GM21619 (cell line): ENCODE measurements at regions not wholly inside any gene's neighbourhood (a gene's known extent, or its start where the extent isn't known, plus 50 kb on each side); places are given as distances from the start of the nearest gene placed in this dataset.

ENCODE experiments used
- ATAC-seq: cut with Tn5 transposase; IDR thresholded peaks from one replicate; pipeline ENCODE4 v1.9.1; 2021; ENCODE audit not compliant: unreplicated experiment

DNA sequence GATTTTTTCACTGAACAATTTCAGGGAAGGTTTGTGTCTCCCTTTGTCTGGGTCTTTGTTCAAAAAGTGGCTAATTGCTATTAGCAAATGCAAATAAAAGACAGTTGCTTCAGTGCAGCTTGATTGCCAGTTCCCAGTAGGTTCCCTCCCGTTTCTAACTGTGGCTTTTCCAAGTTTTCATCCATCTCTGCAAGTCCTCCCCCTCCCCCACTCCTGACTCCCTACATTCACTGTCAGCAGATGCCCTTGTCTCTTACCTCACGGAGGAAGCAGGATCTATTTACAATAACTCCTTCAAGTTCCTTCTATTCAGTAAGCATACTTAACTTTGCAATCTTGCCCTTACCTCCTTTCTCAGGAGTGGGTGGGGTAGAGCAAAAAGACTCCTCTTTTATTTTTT, 55.4 kb upstream of the SCEL start:
- no peak for ATAC-seq

DNA sequence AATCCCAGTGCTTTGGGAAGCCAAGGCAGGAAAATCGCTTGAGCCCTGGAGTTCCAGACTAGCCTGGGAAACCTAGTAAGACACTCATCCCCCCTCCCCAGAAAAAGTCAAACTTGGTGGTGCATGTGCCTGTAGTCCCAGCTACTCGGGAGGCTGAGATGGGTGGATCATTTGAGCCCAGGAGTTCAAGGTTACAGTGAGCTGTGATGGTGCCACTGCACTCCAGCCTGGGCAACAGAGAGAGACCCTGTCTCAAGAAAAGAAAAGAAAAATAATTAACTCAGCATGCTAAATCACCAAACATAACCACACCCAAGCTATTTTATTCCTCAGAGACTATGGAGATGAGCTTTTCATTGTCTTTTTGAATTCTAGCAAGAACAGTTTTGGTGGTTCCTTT, 56.2 kb upstream of the SCEL start:
- no peak for ATAC-seq

DNA sequence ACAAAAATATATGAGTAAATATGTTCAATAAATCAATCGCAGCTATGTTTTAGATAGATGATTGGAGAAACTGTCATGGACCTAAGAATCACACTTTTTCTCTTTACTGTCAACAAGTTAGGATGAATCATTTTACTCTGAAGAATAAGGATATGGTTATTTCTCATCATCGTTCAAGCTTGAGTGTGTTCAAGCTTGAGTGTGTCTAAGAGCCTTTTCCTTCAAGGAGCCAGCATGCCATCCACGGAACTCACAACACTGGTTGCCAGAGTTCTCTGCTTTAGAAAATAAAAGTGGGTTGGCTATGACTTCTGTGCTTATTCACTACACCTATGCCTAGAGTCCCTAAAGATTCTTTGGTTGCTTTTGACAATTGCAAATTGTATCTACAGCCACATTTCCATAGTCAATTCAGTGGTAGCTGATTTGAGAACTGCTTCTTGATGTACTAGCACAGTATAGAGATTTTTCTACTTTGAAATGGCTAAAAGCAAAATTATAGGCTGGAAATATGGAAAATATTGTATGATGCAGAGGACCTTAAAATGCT, 58.1 kb upstream of the SCEL start:
- no peak for ATAC-seq

DNA sequence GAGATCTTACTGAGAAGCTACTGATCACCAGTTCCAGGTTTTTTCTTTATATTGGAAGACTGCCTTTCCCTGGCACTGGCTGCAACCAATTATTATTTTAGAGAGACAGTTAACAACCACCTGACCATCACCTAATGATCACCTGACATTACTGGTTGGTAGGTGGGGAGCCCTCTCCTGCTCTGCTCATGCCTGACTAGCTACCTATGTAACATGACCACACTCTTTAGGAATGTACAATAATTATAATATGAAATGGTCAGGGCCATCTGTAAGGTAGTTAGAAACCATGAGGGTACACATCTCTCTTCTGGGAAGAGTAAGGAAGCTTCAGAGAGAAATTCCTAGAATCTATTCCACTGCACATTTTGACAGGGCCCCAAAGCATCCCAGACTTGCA, 59.0 kb upstream of the SCEL start:
- ATAC-seq = no peak

DNA sequence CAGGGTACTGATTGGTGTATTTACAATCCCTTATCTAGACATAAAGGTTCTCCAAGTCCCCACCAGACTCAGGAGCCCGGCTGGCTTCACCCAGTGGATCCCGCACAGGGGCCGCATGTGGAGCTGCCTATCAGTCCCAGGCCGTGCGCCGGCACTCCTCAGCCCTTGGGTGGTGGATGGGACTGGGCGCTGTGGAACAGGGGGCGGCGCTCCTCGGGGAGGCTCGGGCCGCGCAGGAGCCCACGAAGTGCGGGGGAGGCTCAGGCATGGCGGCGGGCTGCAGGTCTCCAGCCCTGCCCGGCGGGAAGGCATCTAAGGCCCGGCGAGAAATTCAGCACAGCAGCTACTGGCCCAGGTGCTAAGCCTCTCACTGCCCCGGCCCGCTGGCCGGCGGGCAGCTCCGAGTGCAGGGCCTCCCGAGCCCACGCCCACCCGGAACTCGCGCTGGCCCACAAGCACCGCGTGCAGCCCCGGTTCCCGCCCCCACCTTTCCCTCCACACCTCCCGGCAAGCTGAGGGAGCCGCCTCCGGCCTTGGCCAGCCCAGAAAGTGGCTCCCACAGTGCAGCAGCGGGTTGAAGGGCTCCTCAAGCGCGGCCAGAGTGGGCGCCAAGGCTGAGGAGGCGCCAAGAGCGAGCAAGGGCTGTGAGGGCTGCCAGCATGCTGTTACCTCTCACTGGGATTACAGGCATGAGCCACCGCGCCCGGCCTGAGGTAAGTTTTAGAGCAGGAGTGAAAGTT, 60.0 kb upstream of the SCEL start:
- ATAC-seq = no peak

DNA sequence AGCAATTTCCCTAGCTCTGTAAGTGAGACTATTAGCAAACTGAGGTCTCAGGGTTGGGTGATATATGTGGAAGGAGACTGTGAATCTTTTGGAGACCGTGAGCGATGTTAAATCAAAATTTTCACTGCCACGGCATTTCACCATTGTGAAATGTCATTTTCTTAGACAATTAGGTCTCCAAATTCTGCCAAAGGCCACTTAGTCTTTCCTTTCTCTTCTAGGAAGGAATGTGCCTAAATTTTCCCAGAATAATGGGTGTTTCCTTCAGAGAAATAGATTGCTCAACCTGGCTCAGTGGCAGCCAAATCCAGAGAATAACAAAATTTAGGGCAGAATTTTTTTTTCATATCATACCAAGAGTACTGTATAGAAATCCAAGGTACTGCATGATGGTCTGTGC, 64.5 kb upstream of the SCEL start:
- no peak for ATAC-seq

DNA sequence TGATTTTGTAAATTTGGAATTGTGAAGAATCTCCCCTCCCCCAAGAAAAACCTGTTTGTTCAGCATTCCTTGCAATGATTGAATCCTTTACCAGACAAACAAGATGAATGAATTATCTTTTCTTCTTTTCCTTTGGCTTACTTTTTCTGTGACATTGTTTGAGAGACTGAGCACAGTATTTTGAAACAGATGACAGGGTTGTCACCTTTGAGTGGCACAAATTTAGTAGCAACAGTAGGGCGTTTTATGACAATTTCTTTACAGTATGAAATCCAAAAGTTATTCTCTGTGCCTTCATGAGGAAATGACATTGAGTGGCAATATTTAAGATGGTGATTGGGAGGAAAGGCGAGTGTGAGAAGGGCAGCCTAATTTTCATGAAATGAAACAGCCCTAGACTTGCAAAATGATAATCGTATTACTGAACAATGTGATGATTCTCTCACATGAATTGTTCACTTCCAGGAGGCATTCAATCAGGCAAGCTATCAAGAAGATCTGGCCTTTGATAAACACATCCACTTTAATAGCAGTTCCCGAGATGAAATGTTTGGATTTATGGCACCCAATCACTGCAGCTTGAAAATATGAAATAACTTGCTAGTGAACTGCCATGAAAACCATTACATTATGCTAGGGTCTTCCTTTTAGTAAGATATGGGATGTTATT, 68.6 kb upstream of the SCEL start:
- no peak for ATAC-seq

DNA sequence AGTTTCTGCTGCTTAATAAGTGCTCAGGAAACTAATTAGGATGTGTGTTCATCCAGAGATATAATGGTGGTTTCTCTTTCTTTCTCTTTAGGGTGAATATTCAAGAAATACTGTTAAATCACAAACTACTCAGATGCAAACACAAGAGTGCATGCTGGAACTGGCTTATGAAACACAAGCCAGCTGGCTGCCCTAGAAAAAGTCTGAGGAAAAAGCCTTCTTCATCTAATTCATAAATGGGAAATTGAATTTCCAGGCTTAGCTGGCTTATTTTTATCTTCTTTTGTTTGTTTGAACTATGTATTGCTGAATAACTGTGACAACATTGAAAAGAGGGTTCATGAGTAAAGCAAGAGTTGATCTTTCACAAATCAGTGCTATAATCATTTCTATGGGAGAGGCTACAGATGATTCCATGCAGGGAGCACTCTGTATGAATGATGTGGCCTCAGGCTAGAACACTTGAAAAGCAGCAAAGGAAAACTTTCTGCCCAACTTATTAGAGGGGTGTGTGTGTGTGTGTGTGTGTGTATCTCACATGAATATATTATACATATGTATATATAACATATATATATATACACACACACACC, 69.8 kb upstream of the SCEL start:
- no peak for ATAC-seq

DNA sequence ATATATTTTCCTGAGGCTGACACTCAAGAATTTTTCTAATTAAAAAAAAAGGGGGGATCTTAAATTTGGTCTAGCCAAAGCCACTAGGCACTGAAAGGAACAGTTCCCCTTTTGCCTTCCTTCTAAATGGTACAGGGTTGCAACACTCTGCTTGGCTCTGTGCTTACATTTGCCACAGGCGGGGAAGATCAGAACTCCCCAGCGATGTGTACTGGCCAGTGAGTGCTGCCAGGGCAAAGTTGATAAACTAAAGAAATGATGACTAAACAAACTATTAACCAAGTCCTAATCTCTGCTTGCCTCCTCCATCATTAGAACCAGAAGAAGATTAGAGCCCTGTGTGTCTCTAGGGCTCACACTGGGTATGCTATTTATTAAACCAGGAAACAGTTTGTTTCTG, 75.3 kb upstream of the SCEL start:
- ATAC-seq = peak; percentile 93

DNA sequence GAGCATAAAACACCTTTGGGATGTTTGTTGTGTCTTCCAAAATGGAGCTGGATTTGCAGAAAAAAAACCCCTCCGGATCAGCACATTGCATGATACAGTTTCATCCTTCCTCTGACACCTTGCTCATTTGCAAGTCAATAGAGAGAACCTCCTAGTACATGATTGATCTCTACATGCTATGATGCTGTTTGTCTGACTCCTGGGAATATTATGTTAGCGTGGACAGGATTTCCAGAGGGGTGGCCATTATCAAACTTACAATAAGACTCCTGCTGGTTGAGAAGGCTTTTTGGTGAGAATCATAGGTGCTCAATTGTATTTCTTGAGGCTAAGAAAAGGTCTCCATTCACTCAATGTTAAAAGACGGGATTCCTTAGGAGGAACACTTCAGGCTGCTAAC, 75.9 kb upstream of the SCEL start:
- no peak for ATAC-seq

DNA sequence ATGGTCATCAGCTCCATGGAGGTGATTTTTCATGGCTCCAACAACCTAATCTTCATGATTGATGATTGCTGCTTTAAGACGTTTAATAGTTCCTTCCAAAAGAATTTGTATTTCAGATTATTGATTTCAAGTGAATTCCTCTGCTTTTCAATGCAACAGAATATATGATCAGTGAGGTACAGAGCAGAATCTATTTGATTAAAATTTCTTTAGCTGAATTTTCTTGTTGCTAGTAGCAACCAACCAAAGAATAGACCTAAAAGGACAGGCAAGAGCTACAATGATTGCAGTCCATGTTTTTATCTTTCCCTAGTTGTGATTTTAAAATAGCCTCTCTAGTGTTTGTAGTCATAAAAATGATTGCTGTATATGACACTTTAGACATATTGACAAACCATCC, 76.8 kb upstream of the SCEL start:
- ATAC-seq = no peak

DNA sequence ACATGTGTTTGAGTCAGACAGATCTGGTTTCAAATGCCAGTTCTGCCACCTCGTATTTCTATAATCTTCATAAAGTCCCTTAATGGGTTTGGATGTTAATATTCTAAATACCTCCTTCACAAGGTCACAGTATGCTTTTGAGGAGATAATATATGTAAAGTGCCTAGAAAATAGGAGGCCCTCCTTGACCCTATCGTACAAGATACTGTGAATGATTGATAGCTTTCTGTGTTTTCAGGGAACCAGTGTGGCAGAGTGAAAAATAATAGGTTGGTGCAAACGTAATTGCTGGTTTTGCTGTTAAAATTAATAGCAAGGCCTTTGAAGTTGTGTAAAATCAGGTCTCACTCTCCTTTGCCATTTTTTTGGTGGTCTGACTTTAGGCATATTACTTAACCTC, 77.5 kb upstream of the SCEL start:
- no peak for ATAC-seq

DNA sequence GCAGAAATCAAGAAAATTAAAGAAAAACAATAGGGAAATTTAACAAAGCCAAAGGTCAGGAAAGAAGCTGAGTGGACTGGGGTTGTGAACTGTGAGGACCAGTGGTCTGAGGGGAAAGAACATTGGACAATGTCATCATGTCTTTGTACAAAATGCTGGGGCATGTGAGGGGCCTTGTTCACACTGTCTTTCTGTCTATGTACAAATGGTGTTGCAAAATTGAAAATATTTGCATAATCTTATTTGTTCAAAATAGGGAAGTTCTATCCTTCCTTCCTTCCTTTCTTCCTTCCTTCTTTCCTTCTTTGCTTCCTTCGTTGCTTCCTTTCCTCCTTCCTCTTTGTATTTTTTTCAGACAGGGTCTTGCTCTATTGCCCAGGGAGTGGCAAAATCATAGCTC, 79.2 kb upstream of the SCEL start:
- no peak for ATAC-seq

DNA sequence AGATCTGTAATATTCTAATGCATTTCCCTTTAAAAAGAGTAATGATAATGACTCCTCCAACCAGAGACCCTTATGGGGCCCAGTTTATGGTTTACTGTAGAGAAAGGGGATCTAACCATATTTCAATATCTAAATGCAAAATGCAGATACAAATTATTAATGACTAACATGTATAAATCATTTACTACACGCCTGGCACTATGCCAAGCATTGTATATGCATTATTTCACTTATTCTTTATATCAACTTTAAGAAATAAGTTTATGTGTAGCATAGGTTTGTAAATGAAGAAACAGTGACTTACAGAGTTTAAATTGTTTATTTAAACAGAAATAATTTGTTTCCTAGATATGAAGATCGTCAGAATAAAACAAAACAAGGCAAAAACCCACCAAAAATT, 86.2 kb upstream of the SCEL start:
- ATAC-seq = no peak

DNA sequence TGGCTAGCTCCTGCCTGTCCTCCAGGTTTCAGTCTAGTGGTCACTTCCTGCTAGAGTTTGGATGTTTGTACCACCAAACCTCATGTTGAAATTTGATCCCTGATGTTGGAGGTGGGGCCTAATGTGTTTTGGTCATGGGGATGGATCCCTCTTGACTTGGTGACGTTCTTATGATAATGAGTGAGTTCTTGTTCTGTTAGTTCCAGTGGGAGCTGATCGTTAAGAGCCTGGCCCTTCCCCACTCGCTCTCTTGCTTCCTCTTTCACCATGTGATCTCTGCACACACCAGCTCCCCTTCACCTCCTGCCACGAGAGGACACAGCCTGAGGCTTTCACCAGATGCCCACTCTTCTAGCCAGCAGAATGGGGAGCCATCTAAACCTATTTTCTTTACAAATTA, 86.8 kb upstream of the SCEL start:
- ATAC-seq = no peak

DNA sequence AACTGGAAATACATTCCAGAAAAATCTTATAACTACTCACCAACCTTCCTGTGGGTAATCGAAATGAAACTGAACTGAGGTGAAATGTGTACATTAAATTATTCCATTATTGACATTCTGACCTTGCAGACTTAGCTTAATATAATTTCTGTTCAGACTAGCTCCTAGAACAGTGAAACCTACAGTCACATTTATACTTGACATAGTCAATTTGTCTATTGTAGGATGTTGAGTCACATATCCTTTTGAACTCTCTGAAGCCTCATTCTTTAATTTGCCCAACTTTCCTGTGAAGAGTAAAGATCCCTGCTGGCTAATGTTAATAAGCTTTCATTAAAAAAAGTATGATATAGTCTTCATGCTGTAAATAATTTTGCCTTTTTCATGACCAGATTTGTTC, 92.0 kb upstream of the SCEL start:
- ATAC-seq = no peak

DNA sequence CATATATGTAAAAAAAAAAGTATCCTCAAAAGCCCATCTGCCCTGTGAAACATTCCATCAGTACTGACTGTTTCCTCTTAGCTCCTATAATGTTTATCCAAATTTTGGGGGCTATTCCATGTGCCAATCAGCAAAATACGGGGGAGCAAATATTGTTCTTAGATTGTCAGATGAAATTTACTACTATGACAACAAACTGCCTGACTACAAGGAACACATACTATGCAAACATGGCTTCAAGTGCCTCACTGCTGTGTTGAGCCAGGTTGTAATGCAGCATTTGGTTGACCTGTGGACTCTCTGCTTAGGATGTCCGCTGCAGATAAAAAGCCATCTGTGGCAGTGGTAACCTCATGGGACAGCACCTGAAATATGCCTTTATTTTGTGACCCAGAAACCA, 98.2 kb upstream of the SCEL start:
- ATAC-seq = no peak

DNA sequence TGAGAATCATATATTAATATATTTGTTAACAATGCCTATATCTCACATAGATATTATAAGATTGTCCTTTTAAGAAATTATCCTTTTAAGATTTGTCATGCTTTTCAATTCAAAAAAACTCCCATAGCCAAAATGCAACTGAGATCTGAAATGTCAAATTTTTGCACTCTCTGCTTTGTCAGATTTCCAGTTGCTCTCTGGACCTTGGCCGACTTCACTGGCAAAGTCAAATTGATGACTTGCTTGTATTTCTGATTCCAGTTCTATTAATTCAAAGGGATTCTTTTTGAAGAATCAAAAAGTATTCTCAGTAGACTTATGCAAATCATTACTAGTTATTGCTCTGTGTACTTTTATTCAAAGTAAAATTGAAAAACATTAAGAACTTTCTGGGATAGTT, 101.2 kb upstream of the SCEL start:
- ATAC-seq = no peak

DNA sequence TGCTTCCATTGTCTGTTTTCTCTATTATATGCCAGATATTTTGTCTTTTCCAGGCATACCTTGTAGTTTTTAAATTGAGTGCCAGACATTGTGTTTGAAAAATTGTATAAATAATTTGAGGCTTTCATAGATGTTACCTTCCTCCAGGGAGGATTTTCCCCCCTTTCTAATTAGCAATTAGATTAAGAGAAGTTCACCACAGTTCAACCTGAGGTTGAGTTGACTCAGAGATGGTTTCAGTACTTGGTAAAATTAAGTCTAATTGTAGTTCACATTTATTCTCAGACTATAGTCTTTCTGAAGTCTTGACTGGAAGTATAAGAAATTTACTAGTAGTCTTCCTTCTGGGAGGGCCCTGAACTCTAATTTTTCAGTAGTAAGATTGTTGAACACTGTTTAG, 104.1 kb upstream of the SCEL start:
- peak; percentile 20 for ATAC-seq

DNA sequence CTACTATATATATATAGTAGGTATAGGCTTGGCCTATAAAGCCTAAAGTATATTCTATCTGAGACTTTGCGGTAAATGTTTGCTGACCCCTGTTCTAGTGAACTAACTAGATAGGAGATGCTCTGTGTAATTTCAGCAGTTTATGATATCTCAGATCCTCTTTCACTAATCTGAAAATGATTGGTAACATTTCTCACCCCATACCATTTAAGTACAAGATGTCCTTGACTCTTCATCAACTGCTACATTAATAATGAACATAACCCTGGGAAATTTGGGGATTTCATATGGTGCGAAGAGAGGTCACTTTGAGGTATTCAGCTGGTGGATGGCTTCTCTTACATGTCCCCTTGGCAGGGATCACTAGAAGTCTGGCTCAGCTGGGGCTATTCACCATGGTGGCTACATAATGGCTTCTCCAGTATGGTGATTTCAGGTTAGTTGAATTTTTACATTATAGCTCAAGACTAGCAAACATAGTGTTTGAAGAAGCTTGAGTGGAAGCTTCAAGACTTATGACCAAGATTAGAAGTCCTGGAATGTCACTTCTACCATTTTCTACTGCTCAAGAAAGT, 103.6 kb upstream of the MYCBP2 start:
- ATAC-seq = peak; percentile 36

DNA sequence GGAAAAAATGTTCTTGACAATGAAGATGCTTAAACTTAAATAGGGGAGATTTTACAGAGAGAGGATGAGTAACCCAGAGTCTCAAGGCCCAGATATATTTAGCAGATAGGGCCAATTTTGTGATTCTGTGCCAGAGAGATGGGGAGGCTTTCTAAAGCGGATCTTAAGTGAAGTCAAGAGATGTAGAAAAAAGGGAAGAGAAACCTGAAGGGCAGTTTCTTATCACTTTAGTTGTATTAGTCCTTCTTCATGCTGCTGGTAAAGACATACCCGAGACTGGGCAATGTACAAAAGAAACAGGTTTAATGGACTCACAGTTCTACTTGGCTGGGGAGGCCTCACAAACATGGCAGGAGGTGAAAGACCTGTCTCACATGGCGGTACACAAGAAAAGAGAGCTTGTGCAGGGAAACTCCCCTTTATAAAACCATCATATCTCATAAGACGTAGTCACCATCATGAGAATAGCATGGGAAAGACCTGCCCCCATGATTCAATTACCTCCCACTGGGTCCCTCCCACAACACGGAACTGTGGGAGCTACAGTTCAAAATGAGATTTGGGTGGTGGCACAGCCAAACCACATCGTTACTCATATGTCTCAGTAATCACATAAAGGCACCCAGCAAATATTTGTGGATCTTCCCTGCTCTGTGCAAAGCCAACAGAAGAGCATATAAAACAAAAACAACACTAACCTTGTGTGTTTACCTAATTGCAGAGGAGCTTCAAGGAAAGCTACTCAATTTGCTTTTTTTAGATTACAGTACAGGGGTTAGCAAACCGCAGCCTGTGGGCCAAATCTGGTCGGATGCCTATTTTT, 102.6 kb upstream of the MYCBP2 start:
- peak; percentile 72 for ATAC-seq
